HL-60 (cell line): ENCODE measurements at regions not wholly inside any gene's neighbourhood (a gene's known extent, or its start where the extent isn't known, plus 50 kb on each side); places are given as distances from the start of the nearest gene placed in this dataset.

Experiments
- GABPA ChIP-seq: IDR thresholded peaks from 2 replicates; pipeline ENCODE4 v1.6.1; 2012; ENCODE audit warnings: low read depth
- POLR2AphosphoS5 ChIP-seq: IDR thresholded peaks from 2 replicates; pipeline ENCODE4 v1.6.1; 2012; ENCODE audit warnings: low read depth
- SPI1 ChIP-seq: IDR thresholded peaks from 2 replicates; pipeline ENCODE4 v1.6.1; 2012; ENCODE audit warnings: low read depth, mild to moderate bottlenecking, borderline replicate concordance
- TF ChIP-seq, protein P1 (sequence below): IDR thresholded peaks from one replicate; pipeline ENCODE4 v1.5.1; 2011; ENCODE audit warnings: low read length, control low read depth, inconsistent platforms; ENCODE audit not compliant: insufficient read depth
- TF ChIP-seq, protein P2 (sequence below): IDR thresholded peaks from 2 replicates; pipeline ENCODE4 v1.6.1; 2012; ENCODE audit warnings: low read depth; ENCODE audit not compliant: insufficient replicate concordance

DNA sequence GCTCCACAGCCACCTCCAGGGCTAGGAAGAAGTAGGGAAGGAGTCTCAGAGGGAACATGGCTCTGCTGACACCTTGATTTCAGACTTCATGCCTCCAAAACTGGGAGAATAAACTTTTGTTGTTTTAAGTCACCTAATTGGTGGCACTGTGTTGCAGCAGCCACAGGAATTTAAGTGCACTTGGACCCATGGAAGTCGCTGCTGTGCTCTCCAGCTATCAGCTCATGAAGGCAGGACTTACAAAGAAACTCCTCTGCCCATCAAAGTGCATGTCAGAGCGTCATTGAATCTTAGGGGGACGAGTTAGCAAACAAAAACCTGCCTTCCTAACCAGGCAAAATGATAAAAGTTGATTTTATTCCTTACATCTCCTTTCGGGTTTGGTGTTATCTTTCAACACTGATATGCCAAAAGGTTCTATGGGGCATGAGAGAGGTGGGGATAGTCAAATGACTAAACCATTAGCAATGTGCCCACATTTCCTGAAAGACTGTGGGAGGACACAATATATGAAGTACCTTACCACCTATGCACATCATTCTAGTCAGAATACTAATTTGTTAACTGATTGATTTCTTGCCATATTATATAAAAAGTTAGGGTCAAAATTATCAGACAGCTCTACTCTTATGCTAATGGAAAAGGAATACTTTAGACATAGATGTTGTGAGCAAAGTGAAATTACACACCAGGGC, 235.8 kb upstream of the TNP1 start:
- TF ChIP-seq GABPA (no peak), POLR2AphosphoS5 (no peak), SPI1 (no peak)
- TF ChIP-seq, protein P1, sequence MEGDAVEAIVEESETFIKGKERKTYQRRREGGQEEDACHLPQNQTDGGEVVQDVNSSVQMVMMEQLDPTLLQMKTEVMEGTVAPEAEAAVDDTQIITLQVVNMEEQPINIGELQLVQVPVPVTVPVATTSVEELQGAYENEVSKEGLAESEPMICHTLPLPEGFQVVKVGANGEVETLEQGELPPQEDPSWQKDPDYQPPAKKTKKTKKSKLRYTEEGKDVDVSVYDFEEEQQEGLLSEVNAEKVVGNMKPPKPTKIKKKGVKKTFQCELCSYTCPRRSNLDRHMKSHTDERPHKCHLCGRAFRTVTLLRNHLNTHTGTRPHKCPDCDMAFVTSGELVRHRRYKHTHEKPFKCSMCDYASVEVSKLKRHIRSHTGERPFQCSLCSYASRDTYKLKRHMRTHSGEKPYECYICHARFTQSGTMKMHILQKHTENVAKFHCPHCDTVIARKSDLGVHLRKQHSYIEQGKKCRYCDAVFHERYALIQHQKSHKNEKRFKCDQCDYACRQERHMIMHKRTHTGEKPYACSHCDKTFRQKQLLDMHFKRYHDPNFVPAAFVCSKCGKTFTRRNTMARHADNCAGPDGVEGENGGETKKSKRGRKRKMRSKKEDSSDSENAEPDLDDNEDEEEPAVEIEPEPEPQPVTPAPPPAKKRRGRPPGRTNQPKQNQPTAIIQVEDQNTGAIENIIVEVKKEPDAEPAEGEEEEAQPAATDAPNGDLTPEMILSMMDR = no peak
- TF ChIP-seq, protein P2, sequence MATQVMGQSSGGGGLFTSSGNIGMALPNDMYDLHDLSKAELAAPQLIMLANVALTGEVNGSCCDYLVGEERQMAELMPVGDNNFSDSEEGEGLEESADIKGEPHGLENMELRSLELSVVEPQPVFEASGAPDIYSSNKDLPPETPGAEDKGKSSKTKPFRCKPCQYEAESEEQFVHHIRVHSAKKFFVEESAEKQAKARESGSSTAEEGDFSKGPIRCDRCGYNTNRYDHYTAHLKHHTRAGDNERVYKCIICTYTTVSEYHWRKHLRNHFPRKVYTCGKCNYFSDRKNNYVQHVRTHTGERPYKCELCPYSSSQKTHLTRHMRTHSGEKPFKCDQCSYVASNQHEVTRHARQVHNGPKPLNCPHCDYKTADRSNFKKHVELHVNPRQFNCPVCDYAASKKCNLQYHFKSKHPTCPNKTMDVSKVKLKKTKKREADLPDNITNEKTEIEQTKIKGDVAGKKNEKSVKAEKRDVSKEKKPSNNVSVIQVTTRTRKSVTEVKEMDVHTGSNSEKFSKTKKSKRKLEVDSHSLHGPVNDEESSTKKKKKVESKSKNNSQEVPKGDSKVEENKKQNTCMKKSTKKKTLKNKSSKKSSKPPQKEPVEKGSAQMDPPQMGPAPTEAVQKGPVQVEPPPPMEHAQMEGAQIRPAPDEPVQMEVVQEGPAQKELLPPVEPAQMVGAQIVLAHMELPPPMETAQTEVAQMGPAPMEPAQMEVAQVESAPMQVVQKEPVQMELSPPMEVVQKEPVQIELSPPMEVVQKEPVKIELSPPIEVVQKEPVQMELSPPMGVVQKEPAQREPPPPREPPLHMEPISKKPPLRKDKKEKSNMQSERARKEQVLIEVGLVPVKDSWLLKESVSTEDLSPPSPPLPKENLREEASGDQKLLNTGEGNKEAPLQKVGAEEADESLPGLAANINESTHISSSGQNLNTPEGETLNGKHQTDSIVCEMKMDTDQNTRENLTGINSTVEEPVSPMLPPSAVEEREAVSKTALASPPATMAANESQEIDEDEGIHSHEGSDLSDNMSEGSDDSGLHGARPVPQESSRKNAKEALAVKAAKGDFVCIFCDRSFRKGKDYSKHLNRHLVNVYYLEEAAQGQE = no peak
